ENCODE measurements at regions not wholly inside any gene's neighbourhood (a gene's known extent, or its start where the extent isn't known, plus 50 kb on each side); places are given as distances from the start of the nearest gene placed in this dataset.

GRCh38 chr3:178389258-178389657, 147.0 kb upstream of the KCNMB2 start:
- no peak for TF ChIP-seq EZH2 (IDR thresholded peaks at IDR 0.05)
- no peak for TF ChIP-seq POLR2AphosphoS5 (IDR thresholded peaks at IDR 0.05; ENCODE audit: borderline replicate concordance, low read depth, low read length)

Measured in SK-N-MC (cell line).